Right lobe of liver (tissue), 6 donors: ENCODE measurements at regions not wholly inside any gene's neighbourhood (a gene's known extent, or its start where the extent isn't known, plus 50 kb on each side); places are given as distances from the start of the nearest gene placed in this dataset.

Source experiments
- ATAC-seq, 4 donors: fragments of 200-7000 bp; cut with Tn5 transposase; one replicate each; pipeline ENCODE4 v1.9.1; 2020; ENCODE audit warnings: mild to moderate bottlenecking in 4 of 4, moderate library complexity in 4 of 4
- DNase-seq, 3 donors: peaks; one replicate each; pipeline ENCODE4 v3.0.0-alpha.2; 2020
- H3K27ac ChIP-seq, 3 donors: fragments of 200-600 bp; one replicate each; pipeline ENCODE4 v1.8.0; 2022
- H3K27me3 ChIP-seq, 2 donors: fragments of 200-600 bp; one replicate each; pipeline ENCODE4 v1.8.0; 2022
- H3K36me3 ChIP-seq, 4 donors: fragments of 200-600 bp; sonication (generic) in 1 of 4; one replicate each; pipeline versions ENCODE4 v1.5.1 to v1.8.0; 2017 to 2022; ENCODE audit warnings: control low read depth in 1 of 4
- H3K4me1 ChIP-seq, 4 donors: fragments of 200-600 bp; sonication (generic) in 1 of 4; one replicate each; pipeline versions ENCODE4 v1.5.1 to v1.8.0; 2017 to 2022; ENCODE audit warnings: control low read depth in 1 of 4
- H3K4me3 ChIP-seq, 3 donors: fragments of 200-600 bp; one replicate each; pipeline ENCODE4 v1.8.0; 2022
- H3K9me3 ChIP-seq, 4 donors: fragments of 200-600 bp; sonication (generic) in 1 of 4; one replicate each; pipeline versions ENCODE4 v1.5.1 to v1.8.0; 2017 to 2022; ENCODE audit warnings: control low read depth in 1 of 4
- POLR2A ChIP-seq: fragments of 450-650 bp; IDR thresholded peaks from one replicate; pipeline ENCODE4 v1.6.1; 2017; ENCODE audit warnings: antibody characterized with exemption, mild to moderate bottlenecking
- WGBS: methylation state at CpG from one replicate; pipeline ENCODE4 v1.1.6; 2018; ENCODE audit warnings: low coverage, low lambda C conversion rate; ENCODE audit not compliant: insufficient coverage; ENCODE audit errors: missing lambda C conversion rate; 5-methylcytosine and 5-hydroxymethylcytosine counted together
- intact Hi-C, 2 donors: fragments of 100-400 bp; cut with DNase I; formaldehyde crosslinking; loops; one replicate each; pipeline versions ENCODE4 v1.11.2 to v1.14.1; 2022
- TF ChIP-seq, protein P1 (sequence below), 4 donors: fragments of 200-600 bp in 3 of 4; fragments of 450-650 bp in 1 of 4; IDR thresholded peaks; one replicate each; pipeline versions ENCODE4 v1.5.1 to v1.8.0; 2016 to 2022; ENCODE audit warnings: antibody characterized with exemption in 4 of 4, mild to moderate bottlenecking in 2 of 4
- donor health status: DM: no; HTN: yes; CAD: no.
- donor health status: DM: no; HTN: no; CAD: no.
- donor health status: DM: no; HTN: no; CAD: no.
- donor health status: DM: no; HTN: yes; CAD: no.
- donor health status: DM: no; HTN: yes; CAD: no.

DNA sequence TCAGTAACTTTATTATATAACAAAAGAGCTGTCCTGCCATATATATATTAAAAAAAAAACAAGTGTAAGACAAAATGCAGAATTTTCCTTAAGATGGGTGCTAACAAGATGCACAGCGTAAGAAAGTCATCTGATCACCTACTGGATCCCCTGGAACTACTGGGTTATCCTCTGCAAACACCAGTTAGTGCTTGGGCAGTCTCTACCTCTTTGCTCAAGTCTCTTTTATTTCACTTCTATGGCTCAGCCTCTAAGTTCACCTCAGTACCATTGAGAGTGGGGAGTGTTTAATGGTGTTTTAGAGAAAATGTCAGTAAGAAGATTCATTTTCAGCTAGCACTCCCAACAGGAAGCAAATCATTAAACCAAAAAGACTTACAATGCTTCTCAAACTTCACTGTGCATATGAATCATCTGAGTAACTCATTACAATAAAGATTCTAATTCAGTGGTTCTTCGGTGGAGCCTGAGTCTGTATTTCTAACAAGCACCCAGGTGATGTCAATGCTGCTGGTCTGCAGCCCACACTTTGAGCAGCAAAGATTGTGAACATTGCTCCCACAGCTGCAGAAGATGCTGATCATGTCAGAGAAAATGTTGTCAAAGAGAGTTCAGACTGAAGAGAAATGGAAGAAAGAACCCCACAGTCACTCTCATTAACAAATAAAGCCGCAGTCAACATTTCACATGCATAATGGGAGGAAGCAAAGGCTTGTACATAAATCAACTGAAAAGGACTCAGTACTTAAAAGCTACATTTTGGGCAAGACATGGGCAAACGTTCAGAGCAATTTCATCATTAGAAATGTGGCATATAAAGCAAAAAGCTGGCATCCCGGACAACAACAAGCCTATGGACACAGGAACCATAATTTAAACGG, 227.1 kb upstream of the ATP11B start:
- intact Hi-C loops: no loop called here

GRCh38 chr3:182567700-182568099, 225.6 kb upstream of the ATP11B start:
- no peak for DNase-seq
- no peak for TF ChIP-seq POLR2A
- TF ChIP-seq, protein P1, sequence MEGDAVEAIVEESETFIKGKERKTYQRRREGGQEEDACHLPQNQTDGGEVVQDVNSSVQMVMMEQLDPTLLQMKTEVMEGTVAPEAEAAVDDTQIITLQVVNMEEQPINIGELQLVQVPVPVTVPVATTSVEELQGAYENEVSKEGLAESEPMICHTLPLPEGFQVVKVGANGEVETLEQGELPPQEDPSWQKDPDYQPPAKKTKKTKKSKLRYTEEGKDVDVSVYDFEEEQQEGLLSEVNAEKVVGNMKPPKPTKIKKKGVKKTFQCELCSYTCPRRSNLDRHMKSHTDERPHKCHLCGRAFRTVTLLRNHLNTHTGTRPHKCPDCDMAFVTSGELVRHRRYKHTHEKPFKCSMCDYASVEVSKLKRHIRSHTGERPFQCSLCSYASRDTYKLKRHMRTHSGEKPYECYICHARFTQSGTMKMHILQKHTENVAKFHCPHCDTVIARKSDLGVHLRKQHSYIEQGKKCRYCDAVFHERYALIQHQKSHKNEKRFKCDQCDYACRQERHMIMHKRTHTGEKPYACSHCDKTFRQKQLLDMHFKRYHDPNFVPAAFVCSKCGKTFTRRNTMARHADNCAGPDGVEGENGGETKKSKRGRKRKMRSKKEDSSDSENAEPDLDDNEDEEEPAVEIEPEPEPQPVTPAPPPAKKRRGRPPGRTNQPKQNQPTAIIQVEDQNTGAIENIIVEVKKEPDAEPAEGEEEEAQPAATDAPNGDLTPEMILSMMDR (IDR thresholded peaks at IDR 0.05): no peak
- Histone ChIP-seq H3K4me1 (no peaks in the 10 kb centered on the region), H3K27ac (no peak overlapping the region), H3K36me3 (no peaks in the 10 kb centered on the region), H3K9me3 (no peaks in the 10 kb centered on the region), H3K27me3 (no peaks in the 10 kb centered on the region), H3K4me3 (no peak overlapping the region)
- WGBS: 63% methylated on average over 1 of the region's 1 CpG
- intact Hi-C loops: no loop called here
- ATAC-seq: no peak

More for the DNA sequence above, 227.1 kb upstream of the ATP11B start:
- Histone ChIP-seq H3K9me3 (no peaks in the 10 kb centered on the region), H3K27ac (no peak overlapping the region), H3K4me1 (no peaks in the 10 kb centered on the region), H3K36me3 (no peaks in the 10 kb centered on the region), H3K27me3 (no peaks in the 10 kb centered on the region), H3K4me3 (no peak overlapping the region)
- TF ChIP-seq, protein P1 (IDR thresholded peaks at IDR 0.05): no peak
- TF ChIP-seq POLR2A: no peak
- ATAC-seq (no peak), DNase-seq (no peak)
- WGBS: 56% methylated on average over 6 of the region's 6 CpGs

- WGBS: 69% methylated on average over 3 of the region's 3 CpGs
- DNase-seq (no peak), ATAC-seq (no peak)
- Histone ChIP-seq H3K27me3 (no peaks in the 10 kb centered on the region), H3K27ac (no peak overlapping the region), H3K4me1 (no peaks in the 10 kb centered on the region), H3K9me3 (no peaks in the 10 kb centered on the region), H3K4me3 (no peak overlapping the region), H3K36me3 (no peaks in the 10 kb centered on the region)
- no peak for TF ChIP-seq POLR2A
- TF ChIP-seq, protein P1 (IDR thresholded peaks at IDR 0.05): no peak
- intact Hi-C loops: no loop called here
These were observed 225.0 kb upstream of the ATP11B start for GRCh38 chr3:182568261-182568660.

DNA sequence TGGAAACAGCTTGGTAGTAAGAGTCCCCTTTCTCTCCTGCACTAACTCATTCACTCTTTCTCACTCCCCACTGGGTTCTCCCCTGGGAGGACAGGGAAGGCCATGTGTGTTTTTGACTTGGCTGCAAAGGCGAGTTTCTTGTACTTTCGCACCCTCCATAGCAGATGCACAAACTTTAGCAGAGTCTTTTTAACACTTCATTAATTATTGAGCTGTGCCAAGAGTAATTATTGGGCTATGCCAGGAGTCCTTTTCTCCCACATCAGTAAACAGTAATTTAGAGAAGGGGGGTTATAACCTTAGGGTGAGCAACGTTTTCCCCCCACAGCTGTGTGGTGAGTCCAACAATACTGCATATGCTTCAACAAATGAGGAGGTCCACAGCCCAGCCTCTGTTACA, 224.4 kb upstream of the ATP11B start:
- DNase-seq (no peak), ATAC-seq (no peak)
- no peaks in the 10 kb centered on the region for H3K36me3 ChIP-seq
- H3K27ac ChIP-seq: no peak overlapping the region
- no peak overlapping the region for H3K4me3 ChIP-seq
- no peak for TF ChIP-seq POLR2A
- TF ChIP-seq, protein P1 (IDR thresholded peaks at IDR 0.05): no peak
- intact Hi-C loops: no loop called here
- no peaks in the 10 kb centered on the region for H3K27me3 ChIP-seq
- H3K9me3 ChIP-seq: no peaks in the 10 kb centered on the region
- WGBS: 60% methylated on average over 3 of the region's 3 CpGs
- H3K4me1 ChIP-seq: no peaks in the 10 kb centered on the region
